Body of pancreas (tissue), 4 donors: ENCODE measurements at regions not wholly inside any gene's neighbourhood (a gene's known extent, or its start where the extent isn't known, plus 50 kb on each side); places are given as distances from the start of the nearest gene placed in this dataset.

Experiments
- ATAC-seq: fragments of 150-250 bp; one replicate; pipeline ENCODE4 v1.9.1; 2016
- DNase-seq, 4 donors: peaks; one replicate each; pipeline ENCODE4 v3.0.0-alpha.2; 2019
- H3K27ac ChIP-seq, 4 donors: fragments of 200-600 bp; sonication (generic); 1 replicate in 3 of 4; 2 replicates in 1 of 4; pipeline versions ENCODE4 v1.5.1 to v1.6.1; 2016 to 2019; ENCODE audit warnings: mild to moderate bottlenecking in 1 of 4, mixed read lengths in 1 of 4, moderate library complexity in 1 of 4
- H3K27me3 ChIP-seq, 2 donors: fragments of 200-600 bp; sonication (generic); one replicate each; pipeline ENCODE4 v1.6.0; 2016; ENCODE audit warnings: mild to moderate bottlenecking in 1 of 2
- H3K36me3 ChIP-seq, 2 donors: fragments of 200-600 bp; sonication (generic); replicated peaks in 1 of 2; 2 replicates each; pipeline ENCODE4 v1.5.1; 2016; ENCODE audit warnings: low read depth in 2 of 2; ENCODE audit not compliant: insufficient read depth in 1 of 2
- H3K4me1 ChIP-seq: fragments of 200-600 bp; sonication (generic); one replicate; pipeline ENCODE4 v1.6.0; 2016
- H3K4me3 ChIP-seq, 2 donors: fragments of 200-600 bp; sonication (generic); 1 replicate in 1 of 2; 2 replicates in 1 of 2; pipeline ENCODE4 v1.5.1; 2016 to 2019
- H3K9me3 ChIP-seq, 3 donors: fragments of 200-600 bp; sonication (generic); 1 replicate in 2 of 3; 2 replicates in 1 of 3; pipeline ENCODE4 v1.5.1; 2016
- CTCF ChIP-seq, 7 experiments: fragments of 450-650 bp in 4 of 7; fragments of 200-600 bp in 3 of 7; sonication (generic) in 3 of 7; IDR thresholded peaks; one replicate each; pipeline ENCODE4 v1.5.1; 2016 to 2019; ENCODE audit warnings: antibody characterized with exemption in 7 of 7
- POLR2A ChIP-seq, 3 donors: fragments of 450-650 bp; IDR thresholded peaks; one replicate each; pipeline ENCODE4 v1.6.1; 2016; ENCODE audit warnings: antibody characterized with exemption in 3 of 3, mild to moderate bottlenecking in 2 of 3
- WGBS, 2 donors: methylation state at CpG; one replicate each; pipeline ENCODE4 v1.1.5; 2017; 5-methylcytosine and 5-hydroxymethylcytosine counted together
- intact Hi-C: fragments of 100-400 bp; cut with DNase I; formaldehyde crosslinking; loops from one replicate; pipeline ENCODE4 v1.15.1; 2023

- Histone ChIP-seq H3K4me3 (no peak overlapping the region), H3K27ac (peak overlapping the region in 1 of 4 donors; percentile 47), H3K9me3 (no peaks in the 10 kb centered on the region), H3K4me1 (peaks cover 13% of the 10 kb centered on the region), H3K36me3 (no peaks in the 10 kb centered on the region), H3K27me3 (no peaks in the 10 kb centered on the region)
- ATAC-seq (peak; percentile 72), DNase-seq (no peak)
- TF ChIP-seq CTCF (IDR thresholded peaks at IDR 0.05) = no peak
- intact Hi-C loops = no loop called here
- 29 to 31% methylated on average over 5 of the region's 5 CpGs for WGBS, 2 donors
Measured at GRCh38 chr3:1823867-1824266, 274.8 kb upstream of the CNTN4 start.

- 27 to 35% methylated on average over 1 of the region's 1 CpG for WGBS, 2 donors
- H3K9me3 ChIP-seq = no peaks in the 10 kb centered on the region
Measured at GRCh38 chr3:1824359-1824758, 274.3 kb upstream of the CNTN4 start.

GRCh38 chr3:1828519-1828918, 270.1 kb upstream of the CNTN4 start:
- ATAC-seq = no peak
- no peak for DNase-seq
- Histone ChIP-seq H3K27me3 (no peaks in the 10 kb centered on the region), H3K9me3 (no peaks in the 10 kb centered on the region), H3K27ac (no peak overlapping the region), H3K4me3 (no peak overlapping the region), H3K4me1 (peaks cover 13% of the 10 kb centered on the region), H3K36me3 (no peaks in the 10 kb centered on the region)
- WGBS, 2 donors = 97 to 100% methylated on average over 1 of the region's 1 CpG
- intact Hi-C loops = no loop called here
- no peak for TF ChIP-seq CTCF (IDR thresholded peaks at IDR 0.05)
- no peak for TF ChIP-seq POLR2A (IDR thresholded peaks at IDR 0.05)

More at GRCh38 chr3:1824359-1824758, 274.3 kb upstream of the CNTN4 start:
- intact Hi-C loops = no loop called here
- Histone ChIP-seq H3K27ac (peak overlapping the region in 1 of 4 donors; percentile 47), H3K27me3 (no peaks in the 10 kb centered on the region), H3K4me1 (peaks cover 13% of the 10 kb centered on the region), H3K36me3 (no peaks in the 10 kb centered on the region), H3K4me3 (no peak overlapping the region)
- no peak for TF ChIP-seq CTCF (IDR thresholded peaks at IDR 0.05)
- TF ChIP-seq POLR2A (IDR thresholded peaks at IDR 0.05) = no peak
- no peak for DNase-seq
- ATAC-seq = peak; percentile 86

DNA sequence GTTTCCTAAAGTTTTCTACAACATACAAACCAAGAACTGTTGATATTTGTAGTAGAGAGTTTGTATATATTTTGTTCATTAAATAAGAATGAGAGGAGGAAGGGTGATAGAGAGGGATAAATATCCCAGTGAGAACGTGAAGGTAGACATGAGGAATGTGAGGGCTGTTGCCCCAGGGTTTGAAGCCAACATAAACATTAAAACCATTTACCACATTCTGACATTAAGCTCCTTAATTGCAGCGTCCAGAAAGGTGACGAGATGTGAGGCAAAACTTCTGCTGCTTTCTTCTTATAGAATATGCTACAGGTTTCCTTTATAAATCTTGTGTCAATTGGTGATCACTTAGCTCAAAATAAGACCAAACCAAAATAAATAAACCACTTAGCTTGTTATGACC, 267.8 kb upstream of the CNTN4 start:
- no peak overlapping the region for H3K4me3 ChIP-seq
- no peaks in the 10 kb centered on the region for H3K36me3 ChIP-seq
- ATAC-seq = no peak
- intact Hi-C loops = no loop called here
- no peak overlapping the region for H3K27ac ChIP-seq
- H3K27me3 ChIP-seq = no peaks in the 10 kb centered on the region
- WGBS, 2 donors = 25 to 32% methylated on average over 3 of the region's 3 CpGs
- no peak for TF ChIP-seq CTCF (IDR thresholded peaks at IDR 0.05)
- no peak for TF ChIP-seq POLR2A (IDR thresholded peaks at IDR 0.05)
- no peaks in the 10 kb centered on the region for H3K9me3 ChIP-seq
- no peaks in the 10 kb centered on the region for H3K4me1 ChIP-seq
- no peak for DNase-seq

GRCh38 chr3:1832395-1832794, 266.3 kb upstream of the CNTN4 start:
- Histone ChIP-seq H3K4me1 (no peaks in the 10 kb centered on the region), H3K27me3 (no peaks in the 10 kb centered on the region), H3K9me3 (no peaks in the 10 kb centered on the region), H3K27ac (no peak overlapping the region), H3K36me3 (no peaks in the 10 kb centered on the region), H3K4me3 (no peak overlapping the region)
- DNase-seq (no peak), ATAC-seq (no peak)
- WGBS, 2 donors = 56 to 60% methylated on average over 3 of the region's 3 CpGs
- intact Hi-C loops = no loop called here
- TF ChIP-seq CTCF (IDR thresholded peaks at IDR 0.05) (no peak), POLR2A (IDR thresholded peaks at IDR 0.05) (no peak)
